HepG2 (cell line): ENCODE measurements at regions not wholly inside any gene's neighbourhood (a gene's known extent, or its start where the extent isn't known, plus 50 kb on each side); places are given as distances from the start of the nearest gene placed in this dataset.

Experiments used
- ATAC-seq: fragments of 200-7000 bp; cut with Tn5 transposase; 3 replicates; pipeline ENCODE4 v1.9.1; 2020; ENCODE audit warnings: mild to moderate bottlenecking, moderate library complexity
- BruUV-seq: library from RNA; stranded (reverse); fragments of 400-500 nt; replicated peaks from 2 replicates; lab custom pipeline; 2021; lab: Mats Ljungman, UMichigan
- CTCF ChIA-PET: fragments of 300-600 bp; formaldehyde crosslinking; extraction: SDS; loops from one replicate; lab custom pipeline; 2021; ENCODE audit warnings: low total read pairs, inconsistent platforms, low intra/inter-chr PET ratio; lab: Yijun Ruan, JAX
- POLR2A ChIA-PET: fragments of 350-600 bp; sonication (Branson Sonifier 250); formaldehyde crosslinking; loops from one replicate; lab custom pipeline; 2020; ENCODE audit warnings: antibody characterized with exemption, inconsistent platforms; lab: Yijun Ruan, JAX
- DNase-seq: peaks from one replicate; pipeline ENCODE4 v3.0.0-alpha.2; 2015; ENCODE audit warnings: low spot score
- FAIRE-seq: peaks from 3 replicates; lab custom pipeline; 2011; peaks lifted over from hg19 to GRCh38; lab: Jason Lieb, UNC
- H2AFZ ChIP-seq: one replicate; pipeline ENCODE4 v1.6.1; 2011; ENCODE audit warnings: low read length, inconsistent platforms
- H3K27ac ChIP-seq: fragments of 300-600 bp; 3 replicates; pipeline ENCODE4 v1.8.0; 2011; ENCODE audit warnings: mixed run types, mild to moderate bottlenecking, mixed read lengths, low read length, inconsistent platforms; ENCODE audit not compliant: insufficient read depth; ENCODE audit errors: extremely low read length
- H3K27me3 ChIP-seq, 2 experiments: fragments of 200-600 bp in 1 of 2; 2 replicates in 1 of 2; 3 replicates in 1 of 2; pipeline versions ENCODE4 v1.6.0 to v1.8.0; 2011; ENCODE audit warnings: low read length in 2 of 2, mild to moderate bottlenecking in 2 of 2, moderate library complexity in 2 of 2, inconsistent platforms in 1 of 2; ENCODE audit not compliant: insufficient read depth in 2 of 2, control insufficient read depth in 1 of 2
- H3K36me3 ChIP-seq, 2 experiments: fragments of 200-600 bp in 1 of 2; replicated peaks in 1 of 2; 2 replicates in 1 of 2; 3 replicates in 1 of 2; pipeline versions ENCODE4 v1.5.1 to v1.8.0; 2011; ENCODE audit warnings: low read length in 2 of 2, inconsistent platforms in 1 of 2; ENCODE audit not compliant: insufficient read depth in 2 of 2, control insufficient read depth in 1 of 2
- H3K4me1 ChIP-seq: 2 replicates; pipeline ENCODE4 v1.5.1; 2012; ENCODE audit warnings: low read length, inconsistent platforms; ENCODE audit not compliant: insufficient read depth
- H3K4me2 ChIP-seq: 2 replicates; pipeline ENCODE4 v1.6.0; 2011; ENCODE audit warnings: low read depth, low read length, inconsistent platforms
- H3K4me3 ChIP-seq, 3 experiments: fragments of 200-600 bp in 1 of 3; sonication (generic), shearing (Covaris generic) in 1 of 3; replicated peaks in 1 of 3; 2 replicates each; pipeline ENCODE4 v1.5.1; 2011 to 2016; ENCODE audit warnings: low read length in 3 of 3, inconsistent platforms in 2 of 3, low read depth in 2 of 3, mild to moderate bottlenecking in 2 of 3, control low read depth in 1 of 3, mixed read lengths in 1 of 3; ENCODE audit not compliant: insufficient read depth in 1 of 3
- H3K79me2 ChIP-seq: one replicate; pipeline ENCODE4 v1.6.1; 2011; ENCODE audit warnings: low read length, inconsistent platforms; ENCODE audit not compliant: insufficient read depth
- H3K9ac ChIP-seq: 2 replicates; pipeline ENCODE4 v1.6.0; 2011; ENCODE audit warnings: mild to moderate bottlenecking, low read depth, low read length, inconsistent platforms; ENCODE audit not compliant: insufficient read depth
- H3K9me3 ChIP-seq: 2 replicates; pipeline ENCODE4 v1.5.1; 2012; ENCODE audit warnings: mild to moderate bottlenecking, low read length
- H4K20me1 ChIP-seq: 2 replicates; pipeline ENCODE4 v1.6.0; 2011; ENCODE audit warnings: inconsistent platforms, mild to moderate bottlenecking, low read length, moderate library complexity; ENCODE audit not compliant: insufficient read depth
- ARNTL ChIP-seq: sonication (generic); formaldehyde crosslinking; IDR thresholded peaks from 2 replicates; pipeline ENCODE4 v1.4.0; 2020; ENCODE audit warnings: mild to moderate bottlenecking, missing genetic modification reagents
- CBX5 ChIP-seq: sonication (generic); formaldehyde crosslinking; IDR thresholded peaks from 2 replicates; pipeline ENCODE4 v1.4.0; 2020; ENCODE audit warnings: missing genetic modification reagents, borderline replicate concordance
- CREB3 ChIP-seq: sonication (generic); formaldehyde crosslinking; IDR thresholded peaks from 2 replicates; pipeline ENCODE4 v1.5.0; 2020; ENCODE audit warnings: missing genetic modification reagents
- EEA1 ChIP-seq: sonication (generic); formaldehyde crosslinking; IDR thresholded peaks from 2 replicates; pipeline ENCODE4 v1.5.1; 2020; ENCODE audit warnings: mild to moderate bottlenecking, missing genetic modification reagents, borderline replicate concordance
- GABPA ChIP-seq, 2 experiments: IDR thresholded peaks; 2 replicates each; pipeline ENCODE4 v1.6.1; 2011 to 2016; ENCODE audit warnings: low read depth in 2 of 2, low read length in 1 of 2, missing biosample characterization in 1 of 2, missing genetic modification characterization in 1 of 2
- GPN1 ChIP-seq: sonication (generic); formaldehyde crosslinking; IDR thresholded peaks from 2 replicates; pipeline ENCODE4 v1.5.1; 2020; ENCODE audit warnings: missing genetic modification reagents, borderline replicate concordance
- LCORL ChIP-seq, 2 experiments: fragments of 450-650 bp in 1 of 2; sonication (generic) in 1 of 2; formaldehyde crosslinking in 1 of 2; IDR thresholded peaks; 2 replicates each; pipeline versions ENCODE4 v1.5.0 to v1.6.1; 2017 to 2020; ENCODE audit warnings: antibody characterized with exemption in 1 of 2, missing genetic modification reagents in 1 of 2
- MAFK ChIP-seq, 2 experiments: IDR thresholded peaks in 1 of 2; conservative IDR thresholded peaks in 1 of 2; 2 replicates each; pipeline ENCODE4 v1.6.1; 2011; ENCODE audit warnings: improper control_type of control experiment in 2 of 2, low read length in 2 of 2
- MAX ChIP-seq: IDR thresholded peaks from 2 replicates; pipeline ENCODE4 v1.6.1; 2012; ENCODE audit warnings: inconsistent platforms
- NFE2L1 ChIP-seq: sonication (generic); formaldehyde crosslinking; IDR thresholded peaks from 2 replicates; pipeline ENCODE4 v1.4.0; 2020; ENCODE audit warnings: missing genetic modification reagents, mild to moderate bottlenecking, borderline replicate concordance
- PREB ChIP-seq: sonication (generic); formaldehyde crosslinking; IDR thresholded peaks from 2 replicates; pipeline ENCODE4 v1.4.0; 2020; ENCODE audit warnings: missing genetic modification reagents
- RFX3 ChIP-seq: IDR thresholded peaks from 2 replicates; pipeline ENCODE4 v1.6.1; 2016; ENCODE audit warnings: missing biosample characterization, missing genetic modification reagents
- SRSF9 ChIP-seq: fragments of 200-400 bp; formaldehyde crosslinking; IDR thresholded peaks from 2 replicates; pipeline ENCODE4 v1.6.1; 2018; ENCODE audit warnings: borderline replicate concordance, mild to moderate bottlenecking, low read depth, low read length; ENCODE audit not compliant: insufficient read depth, poor library complexity, severe bottlenecking
- SUZ12 ChIP-seq: fragments of 150-350 bp; IDR thresholded peaks from 2 replicates; pipeline ENCODE4 v1.6.1; 2014; ENCODE audit warnings: low read depth, low read length
- TIGD3 ChIP-seq: sonication (generic); formaldehyde crosslinking; IDR thresholded peaks from 2 replicates; pipeline ENCODE4 v1.5.1; 2020; ENCODE audit warnings: mild to moderate bottlenecking, missing genetic modification reagents, borderline replicate concordance
- ZNF180 ChIP-seq: sonication (generic); formaldehyde crosslinking; IDR thresholded peaks from 2 replicates; pipeline ENCODE4 v1.4.0; 2020; ENCODE audit warnings: low read depth, missing genetic modification reagents, borderline replicate concordance
- ZNF451 ChIP-seq: sonication (generic); formaldehyde crosslinking; IDR thresholded peaks from 2 replicates; pipeline ENCODE4 v1.5.0; 2020; ENCODE audit warnings: mild to moderate bottlenecking, missing genetic modification reagents
- ZNF563 ChIP-seq: sonication (generic); formaldehyde crosslinking; IDR thresholded peaks from 2 replicates; pipeline ENCODE4 v1.8.0; 2022; ENCODE audit warnings: mild to moderate bottlenecking, moderate library complexity, missing genetic modification reagents
- ZNF629 ChIP-seq: sonication (generic); formaldehyde crosslinking; conservative IDR thresholded peaks from 2 replicates; pipeline ENCODE4 v1.5.0; 2020; ENCODE audit warnings: missing genetic modification reagents
- ZSCAN20 ChIP-seq: sonication (generic); formaldehyde crosslinking; IDR thresholded peaks from 2 replicates; pipeline ENCODE4 v1.4.0; 2020; ENCODE audit warnings: missing genetic modification reagents, mild to moderate bottlenecking, borderline replicate concordance
- WGBS: methylation state at CpG from one replicate; pipeline ENCODE4 v1.1.6; 2017; ENCODE audit warnings: low lambda C conversion rate; 5-methylcytosine and 5-hydroxymethylcytosine counted together
- in situ Hi-C: cut with HindIII; loops from 2 replicates; pipeline ENCODE4 v1.10.0; 2017; ENCODE audit warnings: low pct_unique_long_range_greater_than_20kb; ENCODE audit not compliant: extremely low pct_ligation_motif_present
- intact Hi-C: fragments of 100-400 bp; cut with micrococcal nuclease; formaldehyde crosslinking; loops from one replicate; pipeline ENCODE4 v1.10.0; 2022; ENCODE audit not compliant: unreplicated experiment

GRCh38 chr4:24105327-24106038, 215.6 kb upstream of the PPARGC1A start:
- Histone ChIP-seq H3K27me3 (no peaks in the 10 kb centered on the region), H3K36me3 (no peaks in the 10 kb centered on the region), H3K4me1 (no peaks in the 10 kb centered on the region), H4K20me1 (no peaks in the 10 kb centered on the region), H3K4me2 (no peak overlapping the region), H3K9me3 (no peaks in the 10 kb centered on the region), H3K4me3 (no peak overlapping the region)
- no peak for FAIRE-seq
- DNase-seq, result no peak
- 32% methylated on average over 10 of the region's 10 CpGs for WGBS
- CTCF ChIA-PET, result no interaction called here
- TF ChIP-seq GPN1 (CRISPR knock-in tag) (no peak), ZSCAN20 (CRISPR knock-in tag) (no peak), CBX5 (CRISPR knock-in tag) (no peak), ZNF451 (CRISPR knock-in tag) (no peak), RFX3 (CRISPR knock-in tag) (no peak), CREB3 (CRISPR knock-in tag) (no peak), ARNTL (no peak), SUZ12 (no peak), GABPA (IDR thresholded peaks at IDR 0.05; ENCODE audit: low read depth, low read length) (no peak), GABPA (CRISPR knock-in tag; IDR thresholded peaks at IDR 0.05; ENCODE audit: low read depth) (no peak), ZNF629 (no peak), TIGD3 (CRISPR knock-in tag) (no peak), MAFK (conservative IDR thresholded peaks at IDR 0.05 in 1 of 2, IDR thresholded peaks at IDR 0.05 in 1 of 2; ENCODE audit: low read length in 2 of 2) (no peak), ZNF180 (CRISPR knock-in tag) (no peak), PREB (CRISPR knock-in tag) (no peak), MAX (no peak), SRSF9 (no peak), ZNF563 (CRISPR knock-in tag) (no peak), LCORL (IDR thresholded peaks at IDR 0.05) (no peak), LCORL (CRISPR knock-in tag; IDR thresholded peaks at IDR 0.05) (no peak), NFE2L1 (CRISPR knock-in tag) (no peak), EEA1 (CRISPR knock-in tag) (no peak)
- TF ChIP-seq, all 625 proteins: peak for 0
- ATAC-seq, result no peak
- in situ Hi-C loops (no loop called here), intact Hi-C loops (no loop called here)
- POLR2A ChIA-PET, result no interaction called here
- Histone ChIP-seq H3K9ac (no peak overlapping the region), H2AFZ (no peak overlapping the region), H3K79me2 (no peaks in the 10 kb centered on the region), H3K27ac (no peak overlapping the region)
- no TSS peak for BruUV-seq
